Smooth muscle cell (in vitro differentiated cells): ENCODE measurements at regions not wholly inside any gene's neighbourhood (a gene's known extent, or its start where the extent isn't known, plus 50 kb on each side); places are given as distances from the start of the nearest gene placed in this dataset.

Experiments used
- DNase-seq: peaks from one replicate; lab custom pipeline; 2025; ENCODE audit not compliant: unreplicated experiment; lab: John Stamatoyannopoulos, UW
- H2AFZ ChIP-seq: fragments of 200-600 bp; sonication (generic); 2 replicates; pipeline ENCODE4 v1.6.0; 2016; ENCODE audit warnings: antibody characterized with exemption, low read depth, mild to moderate bottlenecking
- H3F3A ChIP-seq: fragments of 200-600 bp; sonication (generic); 2 replicates; pipeline ENCODE4 v1.6.0; 2017; ENCODE audit warnings: antibody characterized with exemption, low read depth
- H3K27ac ChIP-seq: fragments of 200-600 bp; sonication (generic); 2 replicates; pipeline ENCODE4 v1.5.1; 2016; ENCODE audit warnings: low read depth, mild to moderate bottlenecking
- H3K27me3 ChIP-seq: fragments of 200-600 bp; sonication (generic); 2 replicates; pipeline ENCODE4 v1.6.1; 2016; ENCODE audit warnings: low read depth, mild to moderate bottlenecking
- H3K36me3 ChIP-seq: fragments of 200-600 bp; sonication (generic); 2 replicates; pipeline ENCODE4 v1.5.1; 2016; ENCODE audit warnings: low read depth
- H3K4me1 ChIP-seq: fragments of 200-600 bp; sonication (generic); 2 replicates; pipeline ENCODE4 v1.5.1; 2016; ENCODE audit warnings: low read depth
- H3K4me2 ChIP-seq: fragments of 200-600 bp; sonication (generic); 2 replicates; pipeline ENCODE4 v1.6.0; 2016; ENCODE audit warnings: mild to moderate bottlenecking
- H3K4me3 ChIP-seq: fragments of 200-600 bp; sonication (generic); 2 replicates; pipeline ENCODE4 v1.5.1; 2016; ENCODE audit warnings: mild to moderate bottlenecking
- H3K79me2 ChIP-seq: fragments of 200-600 bp; sonication (generic); 2 replicates; pipeline ENCODE4 v1.6.0; 2016; ENCODE audit warnings: low read depth, mild to moderate bottlenecking
- H3K9ac ChIP-seq: fragments of 200-600 bp; sonication (generic); 2 replicates; pipeline ENCODE4 v1.6.0; 2016; ENCODE audit warnings: low read depth
- H3K9me3 ChIP-seq: fragments of 200-600 bp; sonication (generic); replicated peaks from 2 replicates; pipeline ENCODE4 v1.5.1; 2016; ENCODE audit warnings: low read depth
- H4K20me1 ChIP-seq: fragments of 200-600 bp; sonication (generic); 2 replicates; pipeline ENCODE4 v1.6.0; 2016; ENCODE audit warnings: low read depth
- WGBS: methylation state at CpG from one replicate; pipeline ENCODE4 v1.1.7; 2016; ENCODE audit warnings: low lambda C conversion rate; 5-methylcytosine and 5-hydroxymethylcytosine counted together
- TF ChIP-seq, protein P1 (sequence below): fragments of 200-600 bp; sonication (generic); IDR thresholded peaks from 2 replicates; pipeline ENCODE4 v1.5.1; 2017; ENCODE audit warnings: borderline replicate concordance, mild to moderate bottlenecking, antibody characterized with exemption; ENCODE audit not compliant: insufficient read depth, poor library complexity, severe bottlenecking

GRCh38 chr4:123613586-123614344 lies 217.2 kb downstream of the SPRY1 start:
- no peaks in the 10 kb centered on the region for H3K9me3 ChIP-seq
- no peak overlapping the region for H3K9ac ChIP-seq
- no peak for DNase-seq
- no peaks in the 10 kb centered on the region for H3K79me2 ChIP-seq
- 41% methylated on average over 9 of the region's 9 CpGs for WGBS
- no peak overlapping the region for H3K4me3 ChIP-seq
- peak overlapping the region; percentile 15 for H3K4me2 ChIP-seq
- no peaks in the 10 kb centered on the region for H4K20me1 ChIP-seq
- H3K27me3 ChIP-seq = no peaks in the 10 kb centered on the region
- TF ChIP-seq, protein P1, sequence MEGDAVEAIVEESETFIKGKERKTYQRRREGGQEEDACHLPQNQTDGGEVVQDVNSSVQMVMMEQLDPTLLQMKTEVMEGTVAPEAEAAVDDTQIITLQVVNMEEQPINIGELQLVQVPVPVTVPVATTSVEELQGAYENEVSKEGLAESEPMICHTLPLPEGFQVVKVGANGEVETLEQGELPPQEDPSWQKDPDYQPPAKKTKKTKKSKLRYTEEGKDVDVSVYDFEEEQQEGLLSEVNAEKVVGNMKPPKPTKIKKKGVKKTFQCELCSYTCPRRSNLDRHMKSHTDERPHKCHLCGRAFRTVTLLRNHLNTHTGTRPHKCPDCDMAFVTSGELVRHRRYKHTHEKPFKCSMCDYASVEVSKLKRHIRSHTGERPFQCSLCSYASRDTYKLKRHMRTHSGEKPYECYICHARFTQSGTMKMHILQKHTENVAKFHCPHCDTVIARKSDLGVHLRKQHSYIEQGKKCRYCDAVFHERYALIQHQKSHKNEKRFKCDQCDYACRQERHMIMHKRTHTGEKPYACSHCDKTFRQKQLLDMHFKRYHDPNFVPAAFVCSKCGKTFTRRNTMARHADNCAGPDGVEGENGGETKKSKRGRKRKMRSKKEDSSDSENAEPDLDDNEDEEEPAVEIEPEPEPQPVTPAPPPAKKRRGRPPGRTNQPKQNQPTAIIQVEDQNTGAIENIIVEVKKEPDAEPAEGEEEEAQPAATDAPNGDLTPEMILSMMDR = no peak
- H3K4me1 ChIP-seq = no peaks in the 10 kb centered on the region
- peak overlapping the region; percentile 48 for H3K27ac ChIP-seq
- H3F3A ChIP-seq = no peaks in the 10 kb centered on the region
- peak overlapping the region; percentile 40 for H2AFZ ChIP-seq
- no peaks in the 10 kb centered on the region for H3K36me3 ChIP-seq

GRCh38 chr4:123615901-123616300 lies 219.3 kb downstream of the SPRY1 start:
- DNase-seq = no peak
- Histone ChIP-seq H3K9ac (no peak overlapping the region), H3K27ac (no peak overlapping the region), H3K9me3 (no peaks in the 10 kb centered on the region), H4K20me1 (no peaks in the 10 kb centered on the region), H2AFZ (no peak overlapping the region), H3F3A (no peaks in the 10 kb centered on the region), H3K4me1 (peaks cover 11% of the 10 kb centered on the region), H3K36me3 (no peaks in the 10 kb centered on the region), H3K4me3 (no peak overlapping the region), H3K4me2 (no peak overlapping the region), H3K79me2 (no peaks in the 10 kb centered on the region), H3K27me3 (no peaks in the 10 kb centered on the region)
- TF ChIP-seq, protein P1 = no peak
- 95% methylated on average over 2 of the region's 2 CpGs for WGBS

DNA sequence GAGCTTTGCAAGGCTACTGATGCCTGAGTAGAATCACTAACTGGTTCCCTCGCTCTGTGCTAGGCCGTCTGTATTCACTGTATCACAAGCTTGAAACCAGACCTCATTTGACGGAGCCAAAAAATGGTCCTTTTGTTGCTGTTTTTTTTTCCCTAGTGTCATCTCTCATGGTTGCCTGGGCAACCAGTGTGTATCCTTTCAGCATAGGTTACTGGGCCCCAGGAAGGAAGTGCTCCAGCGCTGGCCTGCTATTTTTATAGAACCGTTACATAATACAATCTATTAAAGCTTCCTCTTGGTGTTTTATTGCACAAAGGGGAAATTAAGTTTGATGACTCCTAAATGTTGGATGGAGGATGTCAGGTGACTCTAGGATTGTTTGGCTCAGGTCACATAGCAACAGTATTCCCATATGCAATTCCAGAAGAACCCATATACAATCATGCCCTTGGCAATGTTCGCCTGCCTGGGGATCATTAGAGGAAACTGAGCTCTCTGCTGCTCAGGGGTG lies 220.4 kb downstream of the SPRY1 start:
- TF ChIP-seq, protein P1 = no peak
- no peak overlapping the region for H3K4me2 ChIP-seq

DNA sequence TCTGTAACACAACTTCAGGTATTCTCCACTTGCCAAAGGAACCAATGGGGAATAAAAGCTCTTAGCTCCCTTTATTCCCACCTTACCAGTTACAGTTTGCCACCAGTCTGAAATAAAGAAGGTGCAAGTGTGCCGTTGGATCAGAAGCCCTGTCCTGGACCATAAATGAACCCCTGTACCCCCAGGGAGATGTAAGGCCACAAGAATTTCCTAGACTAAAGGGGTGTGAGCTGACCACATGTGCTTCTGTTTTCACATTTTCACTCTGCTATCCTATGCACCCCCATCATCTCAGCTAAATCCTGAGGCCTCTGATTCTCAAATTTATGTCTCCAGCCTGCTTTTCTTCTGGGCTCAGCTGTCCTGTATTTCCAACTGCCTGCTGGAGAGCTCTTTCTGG lies 221.2 kb downstream of the SPRY1 start:
- Histone ChIP-seq H3K9me3 (no peaks in the 10 kb centered on the region), H3K9ac (no peak overlapping the region), H3K27ac (no peak overlapping the region), H3K4me1 (peaks cover 17% of the 10 kb centered on the region), H3K4me3 (no peak overlapping the region), H3F3A (no peaks in the 10 kb centered on the region), H3K36me3 (no peaks in the 10 kb centered on the region), H4K20me1 (no peaks in the 10 kb centered on the region), H2AFZ (no peak overlapping the region), H3K4me2 (no peak overlapping the region), H3K27me3 (no peaks in the 10 kb centered on the region), H3K79me2 (no peaks in the 10 kb centered on the region)
- WGBS = 94% methylated on average over 1 of the region's 1 CpG
- TF ChIP-seq, protein P1 = no peak
- DNase-seq = no peak

More for the DNA sequence above, 220.4 kb downstream of the SPRY1 start:
- H3K9me3 ChIP-seq = no peaks in the 10 kb centered on the region
- no peak overlapping the region for H3K27ac ChIP-seq
- no peaks in the 10 kb centered on the region for H4K20me1 ChIP-seq
- H3K4me3 ChIP-seq = no peak overlapping the region
- H3F3A ChIP-seq = no peaks in the 10 kb centered on the region
- H3K4me1 ChIP-seq = peaks cover 17% of the 10 kb centered on the region
- no peaks in the 10 kb centered on the region for H3K36me3 ChIP-seq
- no peaks in the 10 kb centered on the region for H3K27me3 ChIP-seq
- no peak overlapping the region for H3K9ac ChIP-seq
- no peak overlapping the region for H2AFZ ChIP-seq
- DNase-seq = no peak
- no peaks in the 10 kb centered on the region for H3K79me2 ChIP-seq
- WGBS = 63% methylated on average over 6 of the region's 6 CpGs
